HG03342 (cell line): ENCODE measurements at regions not wholly inside any gene's neighbourhood (a gene's known extent, or its start where the extent isn't known, plus 50 kb on each side); places are given as distances from the start of the nearest gene placed in this dataset.
"Not testable (repeated sequence)": the region's sequence is repeated elsewhere in the genome, so short reads cannot be mapped to it uniquely, and the experiment has no call there.

Experiments
- ATAC-seq: cut with Tn5 transposase; IDR thresholded peaks from one replicate; pipeline ENCODE4 v1.9.1; 2021; ENCODE audit warnings: mild to moderate bottlenecking, moderate library complexity; ENCODE audit not compliant: unreplicated experiment

GRCh38 chr15:81783076-81783475 lies 262.7 kb downstream of the MEX3B start:
- no peak for ATAC-seq

DNA sequence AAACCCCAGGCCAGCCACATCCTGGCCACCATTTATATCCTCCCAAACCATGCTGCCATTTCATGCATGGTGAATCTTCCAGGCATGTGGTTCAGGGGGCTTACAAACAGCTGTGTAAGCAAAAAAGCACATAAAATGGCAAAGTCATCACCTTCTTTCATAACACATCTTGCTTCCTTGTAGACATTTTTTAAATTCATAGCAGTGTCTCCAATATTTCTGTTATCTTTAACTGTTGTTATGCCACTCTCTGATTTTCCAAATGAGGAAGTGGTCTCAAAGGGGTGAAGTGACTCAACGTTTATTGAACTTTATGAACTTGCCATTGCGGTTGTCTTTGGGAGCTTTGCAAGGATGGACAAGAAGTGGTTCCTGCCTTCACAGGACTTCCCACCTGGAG lies 264.4 kb downstream of the MEX3B start:
- no peak for ATAC-seq

GRCh38 chr15:81780966-81781365 lies 264.9 kb downstream of the MEX3B start:
- ATAC-seq: no peak

DNA sequence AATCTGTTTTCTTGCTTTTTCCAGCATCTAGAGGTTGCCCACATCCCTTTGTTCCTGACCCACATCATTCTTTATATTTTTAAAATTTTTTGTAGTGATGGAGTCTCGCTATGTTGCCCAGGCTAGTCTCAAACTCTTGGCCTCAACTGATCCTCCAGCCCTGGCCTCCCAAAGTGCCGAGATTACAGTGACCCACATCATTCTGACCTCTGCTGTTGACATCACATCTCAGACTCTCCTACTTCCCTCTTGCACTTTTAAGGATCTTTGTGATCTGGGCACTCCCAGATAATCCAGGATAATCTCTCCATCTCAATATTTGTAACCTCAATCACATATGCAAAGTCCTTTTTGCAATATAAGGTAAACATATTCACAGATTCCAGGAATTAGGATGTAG lies 266.6 kb downstream of the MEX3B start:
- no peak for ATAC-seq

- no peak for ATAC-seq
Observed at GRCh38 chr15:81777546-81777945, 268.3 kb downstream of the MEX3B start.

GRCh38 chr15:81776976-81777375 lies 268.8 kb downstream of the MEX3B start:
- ATAC-seq: no peak

DNA sequence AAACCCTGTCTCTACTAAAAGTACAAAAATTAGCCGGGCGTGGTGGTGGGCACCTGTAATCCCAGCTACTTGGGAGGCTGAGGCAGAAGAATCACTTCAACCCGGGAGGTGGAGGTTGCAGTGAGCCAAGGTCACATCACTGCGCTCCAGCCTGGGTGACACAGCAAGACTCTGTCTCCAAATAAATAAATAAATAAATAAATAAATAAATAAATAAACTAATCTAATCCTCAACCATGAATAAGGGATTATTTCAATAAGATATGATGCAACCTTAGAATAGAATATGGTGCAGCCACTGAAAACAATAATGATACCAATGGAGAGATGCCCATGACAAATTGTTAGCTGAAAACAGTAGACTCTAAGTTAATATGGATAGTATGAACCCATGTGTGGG lies 270.0 kb downstream of the MEX3B start:
- not testable (repeated sequence) for ATAC-seq

- no peak for ATAC-seq
Observed at GRCh38 chr15:81774309-81774708, 271.5 kb downstream of the MEX3B start.

DNA sequence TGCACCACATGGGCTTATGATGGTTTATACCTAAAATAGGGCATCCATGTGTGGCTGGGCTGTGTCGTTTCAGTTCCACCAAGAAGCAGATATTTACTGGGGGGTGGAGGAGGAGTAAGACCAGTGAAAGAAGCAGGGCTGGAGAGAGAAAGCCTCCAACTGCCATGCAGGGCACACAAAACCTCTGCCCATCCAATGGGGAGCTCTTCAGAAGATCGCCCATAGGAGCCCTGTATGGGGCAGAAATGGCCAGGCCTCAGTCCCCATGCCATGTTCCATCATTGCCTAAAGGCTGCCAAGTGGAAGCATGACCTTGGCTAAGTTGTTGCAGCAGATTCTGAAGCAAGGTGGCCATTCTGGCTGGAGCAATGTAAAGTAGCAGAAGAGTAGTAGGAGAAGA lies 277.0 kb downstream of the MEX3B start:
- no peak for ATAC-seq

GRCh38 chr15:81766829-81767475 lies 278.9 kb downstream of the MEX3B start:
- ATAC-seq: no peak

GRCh38 chr15:81765816-81766215 lies 280.0 kb downstream of the MEX3B start:
- ATAC-seq: no peak

- no peak for ATAC-seq
Observed at GRCh38 chr15:81763304-81763703, 282.5 kb downstream of the MEX3B start.

GRCh38 chr15:81760686-81761085 lies 285.1 kb downstream of the MEX3B start:
- ATAC-seq: no peak

- ATAC-seq: no peak
Observed at GRCh38 chr15:81758818-81759284, 287.0 kb downstream of the MEX3B start.

DNA sequence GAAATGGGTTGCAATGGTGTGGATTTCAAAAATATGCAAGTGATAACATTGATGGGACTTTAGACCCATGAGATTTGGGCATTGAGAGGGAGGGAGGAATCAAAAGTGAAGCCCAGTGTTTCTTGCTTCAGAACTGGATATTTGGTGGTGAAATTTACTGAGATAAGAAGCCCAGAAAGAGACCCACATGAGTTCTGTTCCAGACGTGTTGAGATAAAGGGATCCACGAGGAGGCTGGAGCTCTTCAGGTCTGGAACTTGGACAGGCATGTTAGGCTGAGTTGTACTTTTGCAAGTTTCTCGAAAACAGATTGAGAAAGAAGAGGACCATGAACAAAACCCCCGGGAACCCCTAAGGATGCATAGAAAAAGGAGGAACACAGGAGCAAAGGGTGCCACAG lies 290.2 kb downstream of the MEX3B start:
- no peak for ATAC-seq

GRCh38 chr15:81754078-81754477 lies 291.7 kb downstream of the MEX3B start:
- no peak for ATAC-seq

DNA sequence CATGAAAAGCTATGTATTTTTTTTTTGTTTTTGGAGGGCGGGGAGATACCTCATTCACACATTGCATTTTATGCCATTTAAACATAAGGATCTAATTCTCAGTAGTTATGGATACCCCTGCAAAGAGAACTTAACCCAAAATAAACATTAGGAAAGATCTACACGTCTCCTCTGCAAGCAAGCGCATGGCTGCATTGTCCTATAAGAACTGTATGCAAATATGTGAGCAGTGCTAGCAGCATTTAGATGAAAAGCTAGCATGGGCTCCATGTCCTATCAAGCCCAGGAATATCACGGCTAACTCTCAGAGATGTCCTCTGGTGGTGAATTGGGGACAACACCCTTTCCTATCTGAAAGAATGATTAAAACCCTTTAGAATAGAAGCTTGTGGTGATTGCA lies 292.8 kb downstream of the MEX3B start:
- ATAC-seq: no peak

- no peak for ATAC-seq
Observed at GRCh38 chr15:81752546-81752942, 293.3 kb downstream of the MEX3B start.

DNA sequence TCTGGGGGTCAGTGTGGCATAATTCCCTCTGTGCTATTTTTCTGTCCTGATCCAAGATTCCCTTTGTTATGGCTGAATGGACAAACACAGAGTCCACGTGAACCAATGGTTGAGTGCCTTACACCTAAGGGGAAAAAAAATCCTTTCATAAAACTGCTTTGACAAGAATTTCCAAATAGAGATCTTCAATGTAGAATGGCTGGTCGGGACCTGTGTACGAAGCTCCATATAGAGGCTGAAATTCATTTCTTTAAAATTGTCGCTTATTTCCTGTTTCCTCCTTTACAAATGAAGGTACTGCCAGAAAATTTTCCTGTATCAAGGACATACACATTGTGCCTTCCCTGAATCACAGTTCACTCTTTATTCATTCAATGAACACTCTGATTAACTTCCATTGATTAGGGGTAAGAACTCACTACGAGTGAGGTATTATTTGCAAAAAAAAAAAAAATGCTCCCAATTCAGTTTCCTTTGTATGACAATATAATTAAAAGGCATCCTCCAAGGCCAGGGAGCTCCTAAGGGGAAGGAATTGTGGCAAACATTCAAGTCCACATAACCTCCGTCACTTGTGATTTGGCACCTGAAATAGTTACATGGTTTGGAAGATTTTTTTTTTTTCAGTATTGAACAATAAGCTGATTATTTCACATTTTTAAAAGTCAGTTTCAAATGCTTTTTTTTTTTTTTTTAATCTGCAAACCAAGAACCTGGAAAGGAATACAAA lies 293.8 kb downstream of the MEX3B start:
- no peak for ATAC-seq

DNA sequence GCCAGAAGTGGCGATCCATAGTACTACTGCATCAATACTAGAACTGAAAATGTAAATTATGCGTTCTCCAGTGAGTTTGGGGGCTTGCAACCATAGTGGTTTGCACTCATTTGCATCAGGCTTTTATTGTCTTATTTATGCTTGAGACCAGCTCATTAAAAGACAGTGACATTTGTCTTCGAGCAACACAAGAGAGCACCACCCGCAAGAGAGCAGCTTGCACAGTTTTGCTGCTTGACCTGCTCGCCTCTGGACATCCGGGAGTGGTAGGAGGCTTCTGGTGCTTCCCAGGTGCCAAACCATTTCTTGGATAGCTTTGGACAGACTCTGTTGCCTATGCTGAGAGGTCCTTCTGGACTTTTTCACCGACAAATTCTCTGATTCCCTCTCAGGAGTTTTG lies 294.6 kb downstream of the MEX3B start:
- ATAC-seq: no peak

- no peak for ATAC-seq
Observed at GRCh38 chr15:81749716-81750375, 296.0 kb downstream of the MEX3B start.

- ATAC-seq: no peak
Observed at GRCh38 chr15:81747482-81747881, 298.3 kb downstream of the MEX3B start.
